ENCODE measurements at regions not wholly inside any gene's neighbourhood (a gene's known extent, or its start where the extent isn't known, plus 50 kb on each side); places are given as distances from the start of the nearest gene placed in this dataset.

- no peak overlapping the region for H3K4me3 ChIP-seq (ENCODE audit: low read depth, poor library complexity, severe bottlenecking)
- TF ChIP-seq CTCF (IDR thresholded peaks at IDR 0.05) (no peak), POLR2A (IDR thresholded peaks at IDR 0.05) (no peak)
- intact Hi-C loops (cut with DNase I; ENCODE audit: low total_unique reads) = no loop called here
- no peak for DNase-seq (ENCODE audit: low spot score in 2 of 2)
These were observed 296.1 kb downstream of the IL15 start for GRCh38 chr4:141932490-141932889.

- 88 to 93% methylated on average over 1 of the region's 1 CpG for WGBS, 2 donors
- no peak for DNase-seq (ENCODE audit: low spot score in 2 of 2)
- H3K4me3 ChIP-seq (ENCODE audit: low read depth, poor library complexity, severe bottlenecking) = no peak overlapping the region
- no peak for TF ChIP-seq POLR2A (IDR thresholded peaks at IDR 0.05)
- TF ChIP-seq CTCF (IDR thresholded peaks at IDR 0.05) = no peak
- intact Hi-C loops (cut with DNase I; ENCODE audit: low total_unique reads) = no loop called here
These were observed 297.6 kb downstream of the IL15 start for GRCh38 chr4:141933978-141934377.

- WGBS, 2 donors = 70 to 79% methylated on average over 2 of the region's 2 CpGs
- H3K4me3 ChIP-seq (ENCODE audit: low read depth, poor library complexity, severe bottlenecking) = no peak overlapping the region
- DNase-seq (ENCODE audit: low spot score in 2 of 2) = no peak
- intact Hi-C loops (cut with DNase I; ENCODE audit: low total_unique reads) = no loop called here
- TF ChIP-seq CTCF (IDR thresholded peaks at IDR 0.05) (no peak), POLR2A (IDR thresholded peaks at IDR 0.05) (no peak)
These were observed 319.3 kb downstream of the IL15 start for GRCh38 chr4:141955696-141956095.

DNA sequence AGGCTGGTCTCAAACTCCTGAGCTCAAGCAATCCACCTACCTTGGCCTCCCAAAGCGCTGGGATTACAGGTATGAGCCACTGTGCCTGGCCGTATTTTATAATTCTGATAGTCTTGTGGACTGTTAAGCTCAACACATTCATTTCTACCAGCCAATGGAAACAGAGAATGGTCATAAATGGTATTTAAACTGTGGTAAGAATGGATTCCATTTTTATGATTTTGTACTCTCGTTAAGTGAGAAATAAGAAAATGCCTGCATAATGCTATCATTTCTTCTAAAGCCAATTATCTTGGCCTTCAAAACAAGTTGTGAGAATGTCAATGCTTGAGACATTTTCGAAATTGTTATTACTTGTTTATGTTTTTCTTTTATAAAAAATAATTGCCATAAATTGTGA is 321.0 kb downstream of the IL15 start:
- no peak for DNase-seq (ENCODE audit: low spot score in 2 of 2)
- TF ChIP-seq CTCF (IDR thresholded peaks at IDR 0.05) (no peak), POLR2A (IDR thresholded peaks at IDR 0.05) (no peak)
- 79 to 84% methylated on average over 4 of the region's 4 CpGs for WGBS, 2 donors
- H3K4me3 ChIP-seq (ENCODE audit: low read depth, poor library complexity, severe bottlenecking) = no peak overlapping the region
- intact Hi-C loops (cut with DNase I; ENCODE audit: low total_unique reads) = no loop called here

GRCh38 chr4:141962486-141962885 is 326.1 kb downstream of the IL15 start:
- DNase-seq (ENCODE audit: low spot score in 2 of 2) = no peak
- no peak overlapping the region for H3K4me3 ChIP-seq (ENCODE audit: low read depth, poor library complexity, severe bottlenecking)
- TF ChIP-seq POLR2A (IDR thresholded peaks at IDR 0.05) (no peak), CTCF (IDR thresholded peaks at IDR 0.05) (no peak)
- 73 to 81% methylated on average over 1 of the region's 1 CpG for WGBS, 2 donors
- intact Hi-C loops (cut with DNase I; ENCODE audit: low total_unique reads) = no loop called here

GRCh38 chr4:141971869-141972268 is 335.5 kb downstream of the IL15 start:
- no peak overlapping the region for H3K4me3 ChIP-seq (ENCODE audit: low read depth, poor library complexity, severe bottlenecking)
- WGBS, 2 donors = 73 to 82% methylated on average over 3 of the region's 3 CpGs
- no peak for DNase-seq (ENCODE audit: low spot score in 2 of 2)
- TF ChIP-seq POLR2A (IDR thresholded peaks at IDR 0.05) = no peak
- TF ChIP-seq CTCF (IDR thresholded peaks at IDR 0.05) = no peak
- intact Hi-C loops (cut with DNase I; ENCODE audit: low total_unique reads) = no loop called here

Data from lower leg skin (tissue), 4 donors.